Body of pancreas (tissue), 4 donors: ENCODE measurements at regions not wholly inside any gene's neighbourhood (a gene's known extent, or its start where the extent isn't known, plus 50 kb on each side); places are given as distances from the start of the nearest gene placed in this dataset.

Experiments
- CTCF ChIP-seq, 7 experiments: fragments of 450-650 bp in 4 of 7; fragments of 200-600 bp in 3 of 7; sonication (generic) in 3 of 7; IDR thresholded peaks; one replicate each; pipeline ENCODE4 v1.5.1; 2016 to 2019; ENCODE audit warnings: antibody characterized with exemption in 7 of 7
- POLR2A ChIP-seq, 3 donors: fragments of 450-650 bp; IDR thresholded peaks; one replicate each; pipeline ENCODE4 v1.6.1; 2016; ENCODE audit warnings: antibody characterized with exemption in 3 of 3, mild to moderate bottlenecking in 2 of 3

DNA sequence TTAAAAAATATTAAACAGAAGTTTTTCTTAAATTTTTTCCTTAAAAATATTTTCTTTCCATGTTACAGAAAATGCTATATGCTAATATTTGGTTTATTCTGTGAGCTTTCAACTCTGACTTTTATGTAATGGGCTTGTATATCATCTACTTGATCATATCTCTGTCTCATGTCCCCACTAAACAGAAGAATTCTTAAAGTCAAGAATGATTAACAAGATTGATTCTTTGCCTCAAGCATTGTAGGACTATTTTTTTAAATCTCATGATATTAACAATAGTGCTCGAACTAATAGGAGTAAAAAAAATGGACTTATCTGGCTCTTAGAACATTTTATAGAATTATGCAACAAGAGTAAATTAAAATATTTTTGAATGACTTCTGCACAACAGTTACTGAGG lies 206.3 kb downstream of the C12orf50 start:
- no peak for TF ChIP-seq CTCF (IDR thresholded peaks at IDR 0.05)
- no peak for TF ChIP-seq POLR2A (IDR thresholded peaks at IDR 0.05)
